GM21576 (cell line): ENCODE measurements at regions not wholly inside any gene's neighbourhood (a gene's known extent, or its start where the extent isn't known, plus 50 kb on each side); places are given as distances from the start of the nearest gene placed in this dataset.

Source experiments
- ATAC-seq: cut with Tn5 transposase; IDR thresholded peaks from one replicate; pipeline ENCODE4 v1.9.1; 2021; ENCODE audit warnings: mild to moderate bottlenecking, moderate library complexity; ENCODE audit not compliant: unreplicated experiment

GRCh38 chr16:85432606-85433005 is 180.5 kb upstream of the GSE1 start:
- ATAC-seq: no peak

- ATAC-seq: no peak
Measured at GRCh38 chr16:85433477-85433876, 179.6 kb upstream of the GSE1 start.

DNA sequence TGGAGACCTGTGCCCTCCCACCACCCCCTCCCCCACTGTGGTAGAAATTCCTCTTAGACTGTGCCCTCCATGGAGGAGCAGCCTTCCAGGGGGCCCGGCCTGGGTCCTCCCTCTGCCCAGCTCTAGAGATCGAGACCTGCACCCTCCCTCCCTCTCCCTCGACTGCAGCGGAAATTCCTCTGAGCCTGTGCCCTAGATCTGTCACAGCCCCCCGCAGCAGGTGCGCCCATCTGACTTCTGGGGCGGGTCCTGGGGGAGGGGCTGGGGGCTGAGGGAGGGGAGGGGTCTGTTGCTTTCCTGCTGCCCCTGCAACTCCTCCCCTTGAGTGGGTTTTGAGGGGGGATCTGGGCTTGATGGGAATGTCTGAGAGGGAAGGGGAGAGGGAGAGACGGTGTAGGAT is 177.8 kb upstream of the GSE1 start:
- no peak for ATAC-seq

DNA sequence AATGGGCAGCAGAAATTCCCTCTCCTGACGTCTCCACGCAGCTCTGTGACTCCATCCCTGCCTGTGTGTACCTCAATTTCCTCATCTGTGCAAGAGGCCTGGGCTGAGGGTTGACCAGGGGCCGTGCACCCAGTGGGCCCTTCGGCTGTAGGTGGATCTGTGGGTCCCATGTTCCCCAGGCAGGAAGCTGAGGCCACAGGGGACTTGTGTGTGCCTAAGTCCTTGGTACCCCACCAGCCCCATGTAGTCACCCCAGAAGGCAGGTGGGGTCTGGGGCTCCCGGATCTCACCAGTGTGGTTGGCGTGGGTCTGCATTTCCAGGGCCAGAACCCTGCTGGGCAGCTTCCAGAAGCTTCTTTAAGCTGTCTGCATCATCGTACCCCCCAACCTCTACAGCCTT is 177.4 kb upstream of the GSE1 start:
- ATAC-seq: no peak

GRCh38 chr16:85436207-85436606 is 176.9 kb upstream of the GSE1 start:
- no peak for ATAC-seq

DNA sequence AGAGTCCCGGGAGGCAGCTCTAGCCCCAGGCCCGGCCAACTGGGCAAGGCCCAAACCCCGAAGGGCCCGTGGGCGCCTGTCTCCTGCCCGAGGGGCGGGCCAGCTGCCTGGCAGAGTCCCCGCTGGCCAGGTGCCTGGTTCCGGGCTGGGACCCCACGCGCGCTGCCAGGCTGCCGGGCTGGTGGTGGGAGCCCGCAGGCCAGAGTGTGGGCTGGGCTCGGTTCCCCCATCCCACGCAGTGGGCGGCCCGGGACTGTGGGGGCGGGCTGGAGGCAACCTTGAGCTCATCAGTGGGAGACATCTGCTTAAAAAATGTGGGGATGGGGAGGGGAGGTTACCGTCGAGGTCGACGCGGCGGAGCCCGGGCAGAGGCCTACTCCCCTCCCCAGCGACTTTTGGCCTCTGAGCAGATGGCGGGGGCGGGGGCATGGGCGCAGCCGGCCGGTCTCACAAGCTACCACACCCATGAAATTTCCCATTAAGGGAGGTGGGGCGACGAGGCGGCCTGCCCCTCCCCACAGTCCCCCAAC is 176.4 kb upstream of the GSE1 start:
- ATAC-seq: no peak

DNA sequence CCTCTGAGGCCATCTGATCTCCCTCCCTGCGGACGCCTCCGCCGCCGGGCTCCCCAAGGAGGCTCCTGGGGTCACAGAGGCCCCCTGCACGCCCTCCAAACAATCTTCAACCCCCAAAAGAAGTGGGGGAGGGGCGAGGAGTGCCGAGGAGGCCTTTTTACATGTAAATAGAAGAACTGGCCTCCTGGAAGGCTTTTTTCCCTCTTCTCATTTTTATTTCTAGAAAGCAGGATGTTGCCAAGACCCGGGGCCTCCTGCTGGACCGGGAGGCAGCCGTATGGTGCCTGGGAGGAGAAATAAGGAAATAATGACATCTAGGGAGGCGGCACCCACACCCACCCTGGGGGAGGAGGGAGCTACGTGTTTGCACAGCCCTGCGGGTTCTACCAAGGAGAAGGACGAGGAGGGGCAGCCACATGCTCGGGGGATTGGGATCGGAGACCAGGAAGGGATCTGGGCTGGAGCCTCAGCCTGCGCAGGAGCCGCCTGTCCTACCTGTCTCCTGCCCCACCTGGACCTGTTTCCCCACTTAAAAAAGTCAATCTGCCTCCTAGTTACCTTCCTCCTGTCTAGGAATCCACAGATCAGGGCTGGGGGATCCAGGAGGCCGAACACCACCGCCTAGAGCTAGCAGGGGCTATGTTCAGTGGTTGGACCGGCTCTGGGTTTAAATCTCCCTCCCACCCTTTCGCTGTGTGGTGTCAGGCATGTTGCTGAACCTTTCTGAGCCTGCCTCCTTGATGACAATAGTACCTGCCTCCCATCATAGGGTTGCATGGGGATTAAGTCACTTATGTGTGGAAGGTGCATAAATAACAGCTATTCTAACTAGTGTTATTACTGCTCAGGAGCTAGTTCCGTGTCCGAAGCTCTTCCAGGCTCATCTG is 175.7 kb upstream of the GSE1 start:
- no peak for ATAC-seq

DNA sequence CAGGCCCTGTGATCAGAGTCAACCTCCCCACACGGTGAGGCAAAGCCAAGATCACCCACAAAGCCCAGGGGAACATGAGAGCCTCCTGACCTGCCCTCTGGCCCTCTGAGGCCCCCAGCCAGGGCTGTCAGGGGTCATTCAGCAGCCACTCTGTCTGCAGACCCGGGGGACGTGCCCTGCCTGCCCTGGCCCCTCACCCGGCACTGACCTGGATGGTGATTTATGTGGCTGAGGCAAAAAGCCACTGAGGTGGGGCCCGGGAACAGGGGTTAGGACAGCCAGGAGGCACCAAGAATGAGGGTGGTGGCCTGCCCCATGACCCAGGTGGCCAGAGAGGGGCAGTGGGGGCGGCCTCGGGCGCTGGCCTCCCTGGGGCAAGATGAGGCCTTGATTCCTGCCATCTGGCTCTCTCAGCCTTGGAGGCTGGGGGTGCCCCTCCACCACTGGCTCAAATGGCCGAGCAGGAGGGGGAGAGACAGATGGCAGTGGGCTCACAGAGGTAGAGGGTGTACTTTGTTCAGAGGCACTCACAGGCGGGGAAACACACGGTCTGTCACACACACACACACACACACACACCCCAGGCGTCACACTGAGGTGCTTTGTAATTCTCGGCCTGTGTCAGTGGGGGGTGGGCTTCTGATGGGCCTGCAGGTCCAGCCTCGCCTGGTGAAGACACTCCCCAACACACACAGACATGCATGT is 174.0 kb upstream of the GSE1 start:
- ATAC-seq: no peak

DNA sequence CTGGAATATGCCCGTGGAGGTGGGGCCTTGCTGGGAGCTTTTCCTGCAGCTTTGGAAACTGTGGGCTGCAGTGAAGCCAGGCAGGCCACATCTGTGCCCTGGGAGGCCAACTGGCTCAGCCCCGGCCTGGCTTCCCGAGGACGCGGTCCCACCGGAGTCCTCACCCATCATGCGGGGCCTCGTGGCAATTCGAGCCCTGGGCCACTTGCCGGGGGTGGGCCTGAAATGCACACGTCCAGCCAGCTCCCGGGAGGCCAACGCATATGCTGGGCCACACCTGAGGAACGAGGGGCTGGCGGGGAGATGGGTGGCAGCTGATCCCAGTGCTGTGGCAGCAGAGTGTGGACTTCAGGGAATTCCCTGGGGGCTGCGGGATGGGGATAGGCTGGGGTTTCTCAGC is 172.4 kb upstream of the GSE1 start:
- ATAC-seq: no peak

DNA sequence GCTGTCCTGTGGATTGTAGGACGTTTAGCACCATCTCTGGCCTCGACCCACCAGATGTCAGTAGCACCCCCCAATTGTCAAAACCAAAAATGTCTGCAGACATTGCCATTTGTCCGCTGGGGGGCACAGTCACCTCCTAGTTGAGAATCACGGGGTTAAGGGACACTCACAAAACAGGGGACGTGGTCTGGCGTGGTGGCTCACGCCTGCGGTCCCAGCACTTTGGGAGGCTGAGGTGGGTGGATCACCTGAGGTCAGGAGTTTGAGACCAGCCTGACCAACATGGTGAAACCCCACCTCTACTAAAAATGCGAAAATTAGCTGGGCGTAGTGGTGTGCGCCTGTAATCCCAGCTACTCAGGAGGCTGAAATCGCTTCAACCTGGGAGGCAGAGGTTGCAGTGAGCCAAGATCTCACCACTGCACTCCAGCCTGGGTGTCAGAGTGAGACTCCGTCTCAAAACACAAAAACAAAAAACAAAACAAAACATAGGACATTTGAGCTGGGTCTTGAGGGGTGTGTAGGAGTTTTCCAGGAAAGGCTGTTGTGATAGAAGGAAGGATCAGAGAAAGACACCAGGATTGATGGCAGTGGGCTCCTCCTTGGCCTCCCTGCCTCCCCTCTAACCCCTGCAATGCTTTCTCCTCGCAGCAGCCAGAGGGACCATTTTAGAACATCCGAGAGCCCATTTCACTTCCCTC is 171.8 kb upstream of the GSE1 start:
- ATAC-seq: no peak

GRCh38 chr16:85441890-85442670 is 171.0 kb upstream of the GSE1 start:
- ATAC-seq: no peak

GRCh38 chr16:85443116-85443515 is 170.0 kb upstream of the GSE1 start:
- ATAC-seq: no peak

- ATAC-seq: no peak
Measured at GRCh38 chr16:85443531-85443930, 169.6 kb upstream of the GSE1 start.

DNA sequence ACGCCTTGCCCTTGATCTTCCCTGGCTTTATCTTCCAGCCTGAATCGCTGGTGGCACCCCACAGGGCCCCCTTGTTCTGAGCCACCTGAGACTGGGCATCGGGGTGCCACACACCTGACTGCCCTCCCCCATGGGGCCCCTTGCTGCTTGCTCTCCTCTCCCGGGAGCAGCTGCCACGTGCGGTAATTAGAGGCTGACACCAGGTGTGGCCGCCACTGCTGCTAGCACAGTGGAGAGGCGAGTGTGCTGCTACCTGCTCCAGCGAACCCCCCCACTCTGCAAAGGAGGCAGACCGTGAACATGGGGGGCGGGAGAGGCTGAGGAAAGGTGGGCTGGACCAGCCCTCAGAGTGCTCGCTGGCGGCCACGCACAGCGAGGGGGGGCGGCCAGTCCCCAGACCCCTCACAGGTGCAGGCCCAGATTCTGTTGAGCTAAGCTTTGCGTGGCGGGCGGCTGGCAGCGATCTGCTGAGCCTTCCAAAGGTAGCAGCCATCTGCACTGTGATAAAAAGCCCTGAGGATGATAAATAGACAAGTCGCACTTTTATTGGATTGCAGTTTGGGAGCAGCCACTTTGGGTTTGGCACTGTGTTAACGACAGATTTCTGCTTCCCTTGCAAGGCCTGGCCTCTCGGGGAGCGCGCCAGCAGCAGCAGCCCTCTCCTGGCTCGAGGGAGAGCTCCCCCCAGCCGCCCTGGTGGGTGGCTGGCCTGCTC is 167.9 kb upstream of the GSE1 start:
- no peak for ATAC-seq

DNA sequence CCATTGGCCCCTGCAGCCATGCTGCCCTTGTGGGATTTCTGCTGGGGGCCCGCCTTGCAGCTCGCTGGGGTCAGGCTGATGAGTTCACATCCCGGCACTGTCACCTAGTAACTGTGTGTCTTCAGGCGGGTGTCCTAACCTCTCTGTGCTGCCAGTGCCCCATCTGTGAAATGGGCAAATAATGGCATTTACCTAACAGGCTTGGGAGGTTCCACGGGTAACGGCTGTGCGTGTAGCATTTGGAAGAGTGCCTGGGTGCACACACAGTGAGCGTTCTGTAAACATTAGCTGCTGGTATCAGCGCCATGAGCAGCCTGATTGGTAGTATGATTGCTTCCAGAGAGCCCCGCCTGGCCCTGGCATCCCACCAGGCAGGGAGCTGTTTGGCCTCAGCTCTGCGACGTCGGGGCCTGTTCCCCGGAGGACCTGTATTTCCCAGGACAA is 167.3 kb upstream of the GSE1 start:
- no peak for ATAC-seq

DNA sequence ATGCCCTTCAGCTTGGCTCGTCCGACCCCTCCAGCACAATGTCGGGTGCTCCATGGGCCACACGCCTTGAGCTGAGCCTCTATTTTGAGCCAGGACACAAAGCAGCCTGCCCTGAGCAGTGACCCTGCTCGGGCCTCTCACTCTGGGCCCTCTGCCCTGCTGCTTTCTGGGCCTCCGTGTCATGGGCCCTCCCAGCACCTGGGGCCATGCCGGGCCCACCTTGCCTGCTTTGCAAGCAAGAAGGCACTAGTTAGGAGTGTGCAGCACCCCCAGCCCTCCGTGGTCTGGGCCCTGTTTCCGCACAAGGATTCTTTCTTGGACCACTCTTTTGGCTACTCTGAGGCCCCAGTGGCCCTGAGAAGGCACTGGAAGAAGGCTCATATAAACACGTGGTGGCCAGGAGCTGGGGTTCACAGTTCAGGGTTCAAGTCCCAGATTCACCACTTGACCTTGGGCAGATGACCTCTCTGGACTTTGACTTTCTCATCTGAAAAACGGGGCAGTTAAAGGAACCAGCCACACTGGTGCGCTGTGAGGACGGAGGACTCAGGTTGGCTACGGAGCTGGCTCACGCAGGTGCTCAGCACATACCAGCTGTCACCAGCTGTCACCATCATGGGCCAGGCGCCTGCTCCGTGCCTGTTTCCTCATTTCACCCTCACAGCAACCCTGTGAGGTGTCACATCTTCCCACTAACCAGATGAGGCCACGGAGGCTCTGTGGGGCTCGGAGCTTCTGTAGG is 166.0 kb upstream of the GSE1 start:
- no peak for ATAC-seq

DNA sequence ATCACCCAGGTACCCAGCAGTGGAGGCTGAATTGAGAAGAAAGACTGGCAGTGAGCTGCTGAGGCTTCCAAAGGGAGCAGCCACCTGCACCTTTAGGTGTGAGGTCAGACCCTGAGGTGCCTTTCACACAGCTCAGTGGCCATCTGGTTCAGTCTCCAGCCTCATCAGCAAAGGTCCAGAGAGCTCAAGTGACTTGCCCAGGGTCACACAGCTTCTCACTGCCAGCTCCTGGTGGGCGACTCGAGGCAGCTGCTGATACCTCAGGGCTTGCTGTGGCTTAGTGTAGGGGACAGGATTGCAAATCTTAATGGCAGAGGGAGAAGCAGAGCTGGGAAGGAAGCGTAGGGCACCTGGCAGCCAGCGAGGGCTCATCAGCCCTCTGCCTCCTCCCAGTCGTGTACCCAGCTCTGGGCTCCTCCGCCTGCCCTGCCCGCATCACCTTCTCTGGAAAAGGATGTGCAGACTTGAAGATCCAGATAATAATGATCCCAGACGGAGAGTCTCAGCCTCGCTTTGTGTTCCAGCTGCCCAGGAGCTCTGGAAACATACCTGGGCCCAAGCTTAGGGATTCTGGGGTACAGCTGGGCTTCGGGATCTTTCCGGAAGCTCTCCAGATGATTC is 165.3 kb upstream of the GSE1 start:
- ATAC-seq: no peak

DNA sequence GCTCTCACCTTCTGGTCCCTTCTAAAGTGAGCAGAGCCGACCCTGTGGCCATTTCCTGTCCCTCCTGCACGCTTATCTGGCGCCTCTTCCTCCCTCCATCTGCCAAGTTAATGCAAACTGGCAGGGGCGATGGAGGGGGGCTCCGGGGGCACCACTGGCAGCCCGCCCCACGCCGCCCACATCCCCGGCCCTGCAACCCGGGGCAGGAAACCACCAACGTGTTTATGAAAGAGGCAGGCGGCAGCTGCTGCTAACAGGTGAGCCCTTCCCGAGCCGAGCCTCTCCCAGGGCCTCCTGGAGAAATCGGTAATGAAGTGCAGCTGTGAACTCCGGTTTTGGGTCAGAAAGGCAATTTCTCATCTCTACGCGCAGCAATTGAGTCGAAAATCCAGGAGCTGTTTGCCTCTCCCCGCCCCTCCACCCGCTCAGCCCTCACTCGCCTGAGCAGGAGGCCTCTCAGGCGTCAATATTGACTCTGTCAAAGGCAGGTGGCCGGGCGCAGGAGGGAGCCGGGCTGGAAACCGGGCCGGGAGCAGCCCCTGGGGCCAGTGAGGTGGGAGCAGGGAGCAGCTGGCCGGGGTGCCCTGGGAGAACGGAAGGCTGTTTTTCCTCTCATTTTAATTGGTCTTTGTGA is 164.4 kb upstream of the GSE1 start:
- no peak for ATAC-seq
